ENCODE measurements at regions not wholly inside any gene's neighbourhood (a gene's known extent, or its start where the extent isn't known, plus 50 kb on each side); places are given as distances from the start of the nearest gene placed in this dataset.

DNA sequence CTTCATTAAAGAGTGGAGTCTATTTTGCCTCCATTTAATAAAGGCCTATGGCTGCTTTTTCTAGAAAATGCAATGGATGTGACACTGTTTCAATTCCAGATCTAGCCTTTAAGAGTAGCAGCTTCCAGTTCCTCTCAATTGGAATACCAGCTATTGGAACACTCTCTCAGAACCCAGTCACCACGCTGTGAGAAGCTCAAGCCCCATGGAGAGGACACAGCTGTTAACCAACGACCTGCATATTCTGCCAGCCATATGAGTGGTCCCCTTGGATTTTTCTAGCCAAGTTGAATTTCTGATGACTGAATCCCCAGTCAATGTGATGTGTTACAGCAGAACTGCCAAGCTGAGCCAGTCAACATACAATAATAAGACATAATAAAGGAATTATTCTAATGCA, 131.8 kb downstream of the TMTC3 start:
- Histone ChIP-seq H3K27me3 (ENCODE audit: control insufficient read depth in 1 of 2, insufficient read depth in 2 of 2, low read length in 2 of 2) (no peaks in the 10 kb centered on the region), H3K4me3 (ENCODE audit: low read length) (no peak overlapping the region), H3K27ac (ENCODE audit: low read depth in 1 of 2, low read length in 2 of 2) (no peak overlapping the region), H3K36me3 (ENCODE audit: insufficient read depth, low read length) (no peaks in the 10 kb centered on the region), H3K9me3 (ENCODE audit: control insufficient read depth in 1 of 2, insufficient read depth in 1 of 2, low read length in 2 of 2) (peaks cover 0 to 4% of the 10 kb centered on the region in 2 experiments), H3K4me1 (ENCODE audit: insufficient read depth, low read length) (no peaks in the 10 kb centered on the region)
- Mint-ChIP-seq H3K27ac (no peak overlapping the region), H3K27me3 (no peaks in the 10 kb centered on the region), H3K9me3 (no peaks in the 10 kb centered on the region), H3K4me3 (no peak overlapping the region), H3K4me1 (ENCODE audit: low read depth) (no peaks in the 10 kb centered on the region), H3K36me3 (ENCODE audit: low read depth) (no peaks in the 10 kb centered on the region)
- no peak for TF ChIP-seq CTCF (IDR thresholded peaks at IDR 0.05)
- ATAC-seq (ENCODE audit: poor library complexity) (no peak), DNase-seq (no peak)
- ChIA-PET POLR2A (no interaction called here), CTCF (no interaction called here)
- intact Hi-C loops (cut with DNase I, micrococcal nuclease): no loop called here

DNA sequence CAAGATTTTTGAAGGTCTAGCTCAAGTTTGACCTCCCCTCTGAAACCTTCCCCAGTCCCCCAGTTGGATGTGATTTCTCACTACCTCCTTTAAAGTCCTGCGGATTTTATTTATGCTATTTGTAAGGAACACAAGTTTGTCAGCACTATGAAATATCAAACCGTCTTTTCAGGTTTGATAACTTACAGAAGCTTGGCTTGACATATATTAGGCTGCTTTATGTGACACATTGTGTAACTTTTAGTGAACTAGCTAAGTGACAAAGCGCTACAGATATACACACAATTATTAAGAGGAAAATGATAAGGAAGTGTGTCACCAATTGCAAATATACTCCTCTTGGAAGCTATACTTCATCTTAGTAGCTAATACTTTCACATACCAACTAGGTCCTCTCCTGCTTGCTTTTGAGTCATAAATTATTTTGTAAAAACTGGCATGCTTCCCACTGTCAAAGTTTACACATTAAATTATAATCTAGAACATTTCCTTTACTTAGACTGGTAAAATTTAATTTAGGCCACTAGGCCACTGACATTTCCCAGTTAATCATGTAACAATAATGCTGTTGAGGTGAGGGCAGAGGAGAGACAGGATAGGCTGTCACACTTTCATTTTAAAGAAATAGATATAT, 149.5 kb downstream of the TMTC3 start:
- ChIA-PET CTCF (no interaction called here), POLR2A (no interaction called here)
- Histone ChIP-seq H3K4me3 (ENCODE audit: low read length) (no peak overlapping the region), H3K4me1 (ENCODE audit: insufficient read depth, low read length) (no peaks in the 10 kb centered on the region), H3K9me3 (ENCODE audit: control insufficient read depth in 1 of 2, insufficient read depth in 1 of 2, low read length in 2 of 2) (peaks cover 0 to 3% of the 10 kb centered on the region in 2 experiments), H3K36me3 (ENCODE audit: insufficient read depth, low read length) (no peaks in the 10 kb centered on the region), H3K27me3 (ENCODE audit: control insufficient read depth in 1 of 2, insufficient read depth in 2 of 2, low read length in 2 of 2) (no peaks in the 10 kb centered on the region), H3K27ac (ENCODE audit: low read depth in 1 of 2, low read length in 2 of 2) (no peak overlapping the region)
- ATAC-seq (ENCODE audit: poor library complexity) (no peak), DNase-seq (no peak)
- intact Hi-C loops (cut with DNase I, micrococcal nuclease): no loop called here
- no peak for TF ChIP-seq CTCF (IDR thresholded peaks at IDR 0.05)
- Mint-ChIP-seq H3K4me1 (ENCODE audit: low read depth) (no peaks in the 10 kb centered on the region), H3K36me3 (ENCODE audit: low read depth) (no peaks in the 10 kb centered on the region), H3K4me3 (no peak overlapping the region), H3K27ac (no peak overlapping the region), H3K9me3 (no peaks in the 10 kb centered on the region), H3K27me3 (no peaks in the 10 kb centered on the region)

DNA sequence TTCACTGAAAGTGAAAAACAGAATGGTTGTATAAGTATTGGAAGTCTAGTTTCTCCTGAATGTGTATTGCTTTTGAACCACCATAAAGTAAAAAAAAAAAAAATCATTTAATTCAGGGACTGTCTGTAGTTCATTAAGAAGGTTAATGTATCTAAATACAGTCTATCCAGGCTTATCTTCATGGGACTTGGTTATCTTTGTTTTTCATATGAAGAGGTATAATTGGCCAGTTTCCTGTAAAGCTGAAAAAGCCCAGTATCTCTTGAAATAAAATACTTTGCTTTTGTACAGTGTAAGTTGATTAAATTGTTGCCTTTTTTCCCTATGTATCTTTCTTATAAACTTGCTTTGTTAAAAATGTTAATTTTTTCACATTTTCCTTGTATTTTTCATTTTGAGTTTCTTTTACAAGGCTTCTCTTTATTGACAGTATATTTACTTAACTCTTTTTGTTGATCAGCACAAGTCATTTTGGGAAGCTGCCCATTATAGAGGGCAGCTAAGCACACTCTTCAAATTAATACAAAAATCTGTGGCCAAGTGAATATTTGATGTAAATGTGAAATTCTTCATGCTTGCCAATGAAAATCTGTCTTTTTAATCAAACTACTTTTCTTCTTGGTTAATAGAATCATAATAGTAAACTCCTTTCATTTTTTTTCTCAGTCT, 156.0 kb downstream of the TMTC3 start:
- ATAC-seq (ENCODE audit: poor library complexity): no peak
- no peaks in the 10 kb centered on the region for H3K36me3 Mint-ChIP-seq (ENCODE audit: low read depth)
- no peaks in the 10 kb centered on the region for H3K27me3 Mint-ChIP-seq
- H3K9me3 Mint-ChIP-seq: no peaks in the 10 kb centered on the region
- H3K4me3 ChIP-seq (ENCODE audit: low read length): no peak overlapping the region
- H3K4me3 Mint-ChIP-seq: no peak overlapping the region
- H3K36me3 ChIP-seq (ENCODE audit: insufficient read depth, low read length): no peaks in the 10 kb centered on the region
- CTCF ChIA-PET: no interaction called here
- H3K4me1 ChIP-seq (ENCODE audit: insufficient read depth, low read length): no peaks in the 10 kb centered on the region
- H3K27me3 ChIP-seq (ENCODE audit: control insufficient read depth in 1 of 2, insufficient read depth in 2 of 2, low read length in 2 of 2): no peaks in the 10 kb centered on the region
- peaks cover 0 to 3% of the 10 kb centered on the region in 2 experiments for H3K9me3 ChIP-seq (ENCODE audit: control insufficient read depth in 1 of 2, insufficient read depth in 1 of 2, low read length in 2 of 2)
- H3K27ac Mint-ChIP-seq: no peak overlapping the region
- POLR2A ChIA-PET: no interaction called here
- H3K4me1 Mint-ChIP-seq (ENCODE audit: low read depth): no peaks in the 10 kb centered on the region
- no peak overlapping the region for H3K27ac ChIP-seq (ENCODE audit: low read depth in 1 of 2, low read length in 2 of 2)
- no peak for DNase-seq
- TF ChIP-seq CTCF (IDR thresholded peaks at IDR 0.05): no peak
- intact Hi-C loops (cut with DNase I, micrococcal nuclease): no loop called here
